ENCODE measurements at regions not wholly inside any gene's neighbourhood (a gene's known extent, or its start where the extent isn't known, plus 50 kb on each side); places are given as distances from the start of the nearest gene placed in this dataset.

DNA sequence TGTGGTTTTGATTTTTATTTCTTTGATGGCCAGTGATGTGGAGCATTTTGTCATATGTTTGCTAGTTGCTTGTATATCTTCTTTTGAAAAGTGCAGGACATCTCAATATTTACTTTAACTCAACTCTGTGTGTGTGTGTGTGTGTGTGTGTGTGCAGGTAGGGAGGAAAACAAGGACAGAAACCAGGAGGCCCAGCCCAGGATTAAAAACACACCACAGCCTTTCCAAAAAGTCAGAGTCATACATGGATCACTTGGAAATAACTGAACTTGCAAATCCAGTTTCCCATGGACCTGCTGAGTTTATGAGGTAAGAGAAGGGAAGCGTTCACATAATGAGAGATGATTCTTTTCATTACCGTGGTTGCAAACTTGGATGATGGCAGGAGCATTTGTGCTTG, 189.9 kb upstream of the LYZL1 start:
- no peaks in the 10 kb centered on the region for H3K4me1 ChIP-seq (ENCODE audit: low read depth, poor library complexity, severe bottlenecking)
- no peak overlapping the region for H3K4me3 ChIP-seq (IDR thresholded peaks at IDR 0.05; ENCODE audit: insufficient read depth, low read depth, low read length)
- no peaks in the 10 kb centered on the region for H4K20me1 ChIP-seq (ENCODE audit: insufficient read depth)
- no peak overlapping the region for H3K27ac ChIP-seq
- H3K27me3 ChIP-seq (ENCODE audit: insufficient read depth, low read depth): no peaks in the 10 kb centered on the region
- TF ChIP-seq, protein P1, sequence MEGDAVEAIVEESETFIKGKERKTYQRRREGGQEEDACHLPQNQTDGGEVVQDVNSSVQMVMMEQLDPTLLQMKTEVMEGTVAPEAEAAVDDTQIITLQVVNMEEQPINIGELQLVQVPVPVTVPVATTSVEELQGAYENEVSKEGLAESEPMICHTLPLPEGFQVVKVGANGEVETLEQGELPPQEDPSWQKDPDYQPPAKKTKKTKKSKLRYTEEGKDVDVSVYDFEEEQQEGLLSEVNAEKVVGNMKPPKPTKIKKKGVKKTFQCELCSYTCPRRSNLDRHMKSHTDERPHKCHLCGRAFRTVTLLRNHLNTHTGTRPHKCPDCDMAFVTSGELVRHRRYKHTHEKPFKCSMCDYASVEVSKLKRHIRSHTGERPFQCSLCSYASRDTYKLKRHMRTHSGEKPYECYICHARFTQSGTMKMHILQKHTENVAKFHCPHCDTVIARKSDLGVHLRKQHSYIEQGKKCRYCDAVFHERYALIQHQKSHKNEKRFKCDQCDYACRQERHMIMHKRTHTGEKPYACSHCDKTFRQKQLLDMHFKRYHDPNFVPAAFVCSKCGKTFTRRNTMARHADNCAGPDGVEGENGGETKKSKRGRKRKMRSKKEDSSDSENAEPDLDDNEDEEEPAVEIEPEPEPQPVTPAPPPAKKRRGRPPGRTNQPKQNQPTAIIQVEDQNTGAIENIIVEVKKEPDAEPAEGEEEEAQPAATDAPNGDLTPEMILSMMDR (conservative IDR thresholded peaks at IDR 0.05; ENCODE audit: low read depth, low read length): no peak
- no peak overlapping the region for H3K4me2 ChIP-seq
- H3K79me2 ChIP-seq (ENCODE audit: insufficient read depth, low read depth): no peaks in the 10 kb centered on the region
- H3K36me3 ChIP-seq (ENCODE audit: insufficient read depth): no peaks in the 10 kb centered on the region
- H2AFZ ChIP-seq (ENCODE audit: low read depth): no peak overlapping the region
- no peak overlapping the region for H3K9ac ChIP-seq

DNA sequence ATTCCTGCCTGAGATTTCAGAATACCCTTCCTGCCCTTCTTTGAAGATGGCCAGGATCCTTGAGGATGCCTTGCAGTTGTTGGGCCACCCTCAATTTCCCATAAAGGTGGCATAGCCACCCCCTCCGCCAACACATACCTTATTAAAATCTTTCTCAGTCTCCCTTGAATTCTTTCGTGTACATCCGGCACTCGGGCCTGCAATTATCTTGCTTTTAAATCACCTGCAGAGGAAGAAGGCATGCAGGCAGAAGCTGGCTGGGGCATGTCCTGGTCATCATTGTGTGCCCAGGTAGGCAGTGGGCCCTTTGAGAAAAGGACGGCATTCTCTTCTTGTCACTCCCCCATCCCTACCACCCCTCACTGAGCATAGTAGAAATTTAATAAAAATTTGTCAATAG, 189.5 kb upstream of the LYZL1 start:
- Histone ChIP-seq H3K4me2 (no peak overlapping the region), H3K79me2 (ENCODE audit: insufficient read depth, low read depth) (no peaks in the 10 kb centered on the region), H3K27ac (no peak overlapping the region), H3K27me3 (ENCODE audit: insufficient read depth, low read depth) (no peaks in the 10 kb centered on the region), H3K4me1 (ENCODE audit: low read depth, poor library complexity, severe bottlenecking) (no peaks in the 10 kb centered on the region), H2AFZ (ENCODE audit: low read depth) (no peak overlapping the region), H3K4me3 (IDR thresholded peaks at IDR 0.05; ENCODE audit: insufficient read depth, low read depth, low read length) (no peak overlapping the region), H3K9ac (no peak overlapping the region), H3K36me3 (ENCODE audit: insufficient read depth) (no peaks in the 10 kb centered on the region), H4K20me1 (ENCODE audit: insufficient read depth) (no peaks in the 10 kb centered on the region)
- TF ChIP-seq, protein P1 (conservative IDR thresholded peaks at IDR 0.05; ENCODE audit: low read depth, low read length): no peak

DNA sequence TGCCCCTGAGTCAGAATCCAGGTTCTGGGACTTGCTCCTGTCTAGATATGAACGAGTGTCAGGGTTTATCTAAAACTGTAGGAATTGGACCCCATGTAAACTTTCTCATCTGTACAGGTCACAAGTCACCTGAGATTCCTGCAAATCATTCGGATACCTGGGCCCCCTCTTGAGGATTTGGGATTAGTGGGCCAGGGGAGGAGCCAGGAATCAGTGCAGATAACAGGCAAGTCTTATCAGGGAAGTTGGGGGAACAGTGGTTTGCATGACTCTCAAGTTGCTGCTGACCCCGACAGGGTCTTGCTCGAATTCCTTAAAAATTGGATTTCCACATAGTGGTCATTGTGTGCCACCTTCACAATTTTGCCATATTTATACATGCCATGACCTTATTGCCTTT, 188.4 kb upstream of the LYZL1 start:
- TF ChIP-seq, protein P1 (conservative IDR thresholded peaks at IDR 0.05; ENCODE audit: low read depth, low read length): no peak
- H3K9ac ChIP-seq: no peak overlapping the region
- H3K79me2 ChIP-seq (ENCODE audit: insufficient read depth, low read depth): no peaks in the 10 kb centered on the region
- H3K4me1 ChIP-seq (ENCODE audit: low read depth, poor library complexity, severe bottlenecking): no peaks in the 10 kb centered on the region
- H3K27me3 ChIP-seq (ENCODE audit: insufficient read depth, low read depth): no peaks in the 10 kb centered on the region
- no peaks in the 10 kb centered on the region for H3K36me3 ChIP-seq (ENCODE audit: insufficient read depth)
- H3K27ac ChIP-seq: no peak overlapping the region
- H2AFZ ChIP-seq (ENCODE audit: low read depth): no peak overlapping the region
- H3K4me2 ChIP-seq: no peak overlapping the region
- no peaks in the 10 kb centered on the region for H4K20me1 ChIP-seq (ENCODE audit: insufficient read depth)
- H3K4me3 ChIP-seq (IDR thresholded peaks at IDR 0.05; ENCODE audit: insufficient read depth, low read depth, low read length): no peak overlapping the region

DNA sequence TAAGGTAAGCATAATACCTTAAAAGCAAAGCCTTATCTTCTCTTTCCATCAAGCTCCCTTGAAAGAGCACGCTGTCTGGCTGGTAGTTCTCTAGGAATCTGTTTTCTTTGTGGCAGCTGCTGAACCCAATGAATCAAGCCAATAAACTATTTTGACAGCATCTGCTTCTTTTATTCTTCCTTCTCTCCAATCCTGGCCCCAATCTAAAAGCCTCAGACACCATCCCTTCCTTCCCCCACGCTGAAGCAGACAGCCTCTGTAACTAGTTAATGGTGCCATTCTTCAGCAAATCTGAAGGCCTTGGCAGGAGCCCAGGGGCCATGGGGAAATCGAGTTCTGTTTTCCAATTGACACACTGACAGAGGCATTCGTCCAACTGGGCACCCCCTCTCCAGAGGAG, 186.6 kb upstream of the LYZL1 start:
- no peaks in the 10 kb centered on the region for H3K36me3 ChIP-seq (ENCODE audit: insufficient read depth)
- no peak overlapping the region for H3K4me2 ChIP-seq
- H2AFZ ChIP-seq (ENCODE audit: low read depth): no peak overlapping the region
- H3K4me3 ChIP-seq (IDR thresholded peaks at IDR 0.05; ENCODE audit: insufficient read depth, low read depth, low read length): no peak overlapping the region
- TF ChIP-seq, protein P1 (conservative IDR thresholded peaks at IDR 0.05; ENCODE audit: low read depth, low read length): no peak
- no peaks in the 10 kb centered on the region for H3K27me3 ChIP-seq (ENCODE audit: insufficient read depth, low read depth)
- no peaks in the 10 kb centered on the region for H3K4me1 ChIP-seq (ENCODE audit: low read depth, poor library complexity, severe bottlenecking)
- H3K27ac ChIP-seq: no peak overlapping the region
- no peak overlapping the region for H3K9ac ChIP-seq
- H3K79me2 ChIP-seq (ENCODE audit: insufficient read depth, low read depth): no peaks in the 10 kb centered on the region
- H4K20me1 ChIP-seq (ENCODE audit: insufficient read depth): no peaks in the 10 kb centered on the region

DNA sequence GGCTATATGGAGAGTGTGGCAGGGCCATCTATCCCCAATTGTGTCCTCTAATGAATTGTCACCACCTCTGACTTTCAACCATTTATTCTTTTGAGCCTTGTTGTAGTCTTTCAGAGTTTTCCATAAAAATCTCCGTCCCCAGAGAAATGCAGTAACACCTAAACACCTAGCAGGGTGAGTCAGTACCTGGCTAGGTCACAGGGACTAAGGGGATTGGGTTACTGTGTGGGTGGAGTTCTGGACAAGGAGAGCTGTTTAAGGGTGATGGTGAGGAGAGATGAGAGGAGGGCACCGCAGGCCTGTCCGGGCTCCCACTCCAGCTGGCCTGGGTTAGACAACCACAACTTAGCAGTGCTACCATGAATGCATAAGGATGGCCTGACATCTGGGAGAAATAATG, 186.2 kb upstream of the LYZL1 start:
- no peak overlapping the region for H3K27ac ChIP-seq
- H4K20me1 ChIP-seq (ENCODE audit: insufficient read depth): no peaks in the 10 kb centered on the region
- no peaks in the 10 kb centered on the region for H3K36me3 ChIP-seq (ENCODE audit: insufficient read depth)
- no peaks in the 10 kb centered on the region for H3K27me3 ChIP-seq (ENCODE audit: insufficient read depth, low read depth)
- H3K9ac ChIP-seq: no peak overlapping the region
- H3K4me1 ChIP-seq (ENCODE audit: low read depth, poor library complexity, severe bottlenecking): no peaks in the 10 kb centered on the region
- H3K79me2 ChIP-seq (ENCODE audit: insufficient read depth, low read depth): no peaks in the 10 kb centered on the region
- no peak overlapping the region for H2AFZ ChIP-seq (ENCODE audit: low read depth)
- TF ChIP-seq, protein P1 (conservative IDR thresholded peaks at IDR 0.05; ENCODE audit: low read depth, low read length): no peak
- H3K4me2 ChIP-seq: no peak overlapping the region
- no peak overlapping the region for H3K4me3 ChIP-seq (IDR thresholded peaks at IDR 0.05; ENCODE audit: insufficient read depth, low read depth, low read length)

All from KMS-11 (cell line).